HG03280 (cell line): ENCODE measurements at regions not wholly inside any gene's neighbourhood (a gene's known extent, or its start where the extent isn't known, plus 50 kb on each side); places are given as distances from the start of the nearest gene placed in this dataset.

ENCODE experiments used
- ATAC-seq: cut with Tn5 transposase; IDR thresholded peaks from one replicate; pipeline ENCODE4 v1.9.1; 2021; ENCODE audit warnings: mild to moderate bottlenecking, moderate library complexity; ENCODE audit not compliant: unreplicated experiment

DNA sequence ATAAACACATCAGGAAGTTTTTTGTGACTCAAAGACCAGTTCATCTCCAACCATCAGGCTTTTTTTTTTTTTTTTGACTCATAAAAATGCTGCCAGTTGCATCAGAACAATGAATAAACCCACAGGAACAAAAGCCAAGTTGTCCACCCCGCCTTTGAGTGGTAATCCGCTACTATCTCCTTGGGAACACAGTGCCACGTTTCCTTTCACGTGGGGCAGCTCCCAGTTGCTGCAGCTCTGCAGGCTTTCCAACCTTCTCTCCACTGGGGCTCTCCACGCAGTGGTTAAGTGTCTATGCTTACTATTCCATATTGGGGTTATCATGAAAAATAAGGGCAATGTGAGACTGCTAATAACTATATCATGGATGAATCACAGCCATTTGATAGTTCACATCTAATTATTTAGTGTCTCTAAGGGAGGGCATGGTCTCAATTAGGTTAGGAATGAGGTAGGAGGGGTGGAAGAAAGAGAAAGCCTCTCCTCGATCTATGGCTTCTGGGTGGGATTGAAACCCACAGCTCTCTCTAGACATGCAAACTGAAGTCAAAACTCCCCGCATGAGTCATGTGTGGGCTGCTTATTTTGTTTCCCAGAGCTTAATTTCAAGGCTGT lies 55.8 kb upstream of the ACTBL2 start:
- no peak for ATAC-seq

DNA sequence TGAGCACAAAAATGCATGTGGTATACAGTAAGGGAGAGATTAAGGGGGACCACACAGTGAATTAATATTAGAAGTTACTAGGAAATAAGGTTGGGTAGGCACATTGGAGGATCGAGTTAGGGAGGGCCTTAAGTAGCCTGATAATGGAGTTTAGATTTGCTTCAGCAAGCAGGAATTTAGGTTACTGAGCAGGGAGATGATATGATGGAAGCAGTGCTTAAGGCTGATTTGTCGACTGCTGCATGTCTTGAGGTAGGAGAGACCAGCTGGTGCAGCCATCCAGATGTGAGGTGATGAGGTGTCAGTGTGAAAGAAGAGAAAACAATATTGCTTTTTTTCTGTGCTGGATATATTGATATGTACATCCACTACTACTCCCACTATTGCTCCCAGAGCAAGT lies 55.2 kb upstream of the ACTBL2 start:
- ATAC-seq, result no peak

- no peak for ATAC-seq
Observed at GRCh38 chr5:57532513-57533497, 50.2 kb upstream of the ACTBL2 start.
